B cell (primary cell): ENCODE measurements at regions not wholly inside any gene's neighbourhood (a gene's known extent, or its start where the extent isn't known, plus 50 kb on each side); places are given as distances from the start of the nearest gene placed in this dataset.

ENCODE experiments used
- EZH2 ChIP-seq: IDR thresholded peaks from 2 replicates; pipeline ENCODE4 v1.6.1; 2012; ENCODE audit warnings: borderline replicate concordance, low read depth, mild to moderate bottlenecking, moderate library complexity, low read length; ENCODE audit not compliant: insufficient read depth, poor library complexity, severe bottlenecking
- TF ChIP-seq, protein P1 (sequence below): fragments of 200-600 bp; IDR thresholded peaks from one replicate; pipeline ENCODE4 v1.8.0; 2022; ENCODE audit warnings: antibody characterized with exemption, mild to moderate bottlenecking

DNA sequence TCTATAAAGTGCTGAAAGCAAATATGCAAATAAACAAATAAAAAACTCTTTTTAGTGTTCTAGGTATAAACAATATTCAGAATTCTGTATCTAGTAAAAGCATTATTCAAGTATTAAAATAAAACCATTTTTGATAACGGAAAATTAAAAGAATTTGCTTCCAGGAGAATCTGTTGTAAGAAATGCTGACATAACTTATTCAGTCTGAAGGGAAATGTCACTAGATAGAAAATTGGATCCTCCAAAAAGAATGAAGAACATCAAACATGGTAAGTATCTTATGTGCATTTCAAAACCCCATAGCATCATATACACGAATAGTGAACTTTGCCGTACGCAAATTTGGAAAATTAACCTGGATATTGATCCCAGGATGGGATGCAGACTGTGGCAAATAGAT lies 506.7 kb downstream of the GLRX3 start:
- TF ChIP-seq, protein P1, sequence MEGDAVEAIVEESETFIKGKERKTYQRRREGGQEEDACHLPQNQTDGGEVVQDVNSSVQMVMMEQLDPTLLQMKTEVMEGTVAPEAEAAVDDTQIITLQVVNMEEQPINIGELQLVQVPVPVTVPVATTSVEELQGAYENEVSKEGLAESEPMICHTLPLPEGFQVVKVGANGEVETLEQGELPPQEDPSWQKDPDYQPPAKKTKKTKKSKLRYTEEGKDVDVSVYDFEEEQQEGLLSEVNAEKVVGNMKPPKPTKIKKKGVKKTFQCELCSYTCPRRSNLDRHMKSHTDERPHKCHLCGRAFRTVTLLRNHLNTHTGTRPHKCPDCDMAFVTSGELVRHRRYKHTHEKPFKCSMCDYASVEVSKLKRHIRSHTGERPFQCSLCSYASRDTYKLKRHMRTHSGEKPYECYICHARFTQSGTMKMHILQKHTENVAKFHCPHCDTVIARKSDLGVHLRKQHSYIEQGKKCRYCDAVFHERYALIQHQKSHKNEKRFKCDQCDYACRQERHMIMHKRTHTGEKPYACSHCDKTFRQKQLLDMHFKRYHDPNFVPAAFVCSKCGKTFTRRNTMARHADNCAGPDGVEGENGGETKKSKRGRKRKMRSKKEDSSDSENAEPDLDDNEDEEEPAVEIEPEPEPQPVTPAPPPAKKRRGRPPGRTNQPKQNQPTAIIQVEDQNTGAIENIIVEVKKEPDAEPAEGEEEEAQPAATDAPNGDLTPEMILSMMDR: no peak
- no peak for TF ChIP-seq EZH2
